ENCODE measurements at regions not wholly inside any gene's neighbourhood (a gene's known extent, or its start where the extent isn't known, plus 50 kb on each side); places are given as distances from the start of the nearest gene placed in this dataset.

- Mint-ChIP-seq H3K4me1 (ENCODE audit: low read depth) (no peaks in the 10 kb centered on the region), H3K36me3 (ENCODE audit: low read depth) (no peaks in the 10 kb centered on the region), H3K27me3 (ENCODE audit: low read depth) (no peaks in the 10 kb centered on the region), H3K4me3 (no peak overlapping the region), H3K27ac (no peak overlapping the region), H3K9me3 (no peaks in the 10 kb centered on the region)
Measured at GRCh38 chr2:146238254-146238966, 1606.4 kb upstream of the ACVR2A start.

GRCh38 chr2:146235158-146235557, 1609.7 kb upstream of the ACVR2A start:
- Mint-ChIP-seq H3K27ac (no peak overlapping the region), H3K36me3 (ENCODE audit: low read depth) (no peaks in the 10 kb centered on the region), H3K4me3 (no peak overlapping the region), H3K9me3 (no peaks in the 10 kb centered on the region), H3K27me3 (ENCODE audit: low read depth) (no peaks in the 10 kb centered on the region), H3K4me1 (ENCODE audit: low read depth) (no peaks in the 10 kb centered on the region)

GRCh38 chr2:146229508-146230155, 1615.2 kb upstream of the ACVR2A start:
- no peaks in the 10 kb centered on the region for H3K27me3 Mint-ChIP-seq (ENCODE audit: low read depth)
- no peak overlapping the region for H3K4me3 Mint-ChIP-seq
- no peaks in the 10 kb centered on the region for H3K4me1 Mint-ChIP-seq (ENCODE audit: low read depth)
- H3K27ac Mint-ChIP-seq = no peak overlapping the region
- no peaks in the 10 kb centered on the region for H3K36me3 Mint-ChIP-seq (ENCODE audit: low read depth)
- H3K9me3 Mint-ChIP-seq = no peaks in the 10 kb centered on the region

GRCh38 chr2:146228466-146229058, 1616.3 kb upstream of the ACVR2A start:
- Mint-ChIP-seq H3K9me3 (no peaks in the 10 kb centered on the region), H3K4me3 (no peak overlapping the region), H3K4me1 (ENCODE audit: low read depth) (no peaks in the 10 kb centered on the region), H3K27me3 (ENCODE audit: low read depth) (no peaks in the 10 kb centered on the region), H3K36me3 (ENCODE audit: low read depth) (no peaks in the 10 kb centered on the region), H3K27ac (no peak overlapping the region)

- Mint-ChIP-seq H3K4me1 (ENCODE audit: low read depth) (no peaks in the 10 kb centered on the region), H3K4me3 (no peak overlapping the region), H3K27me3 (ENCODE audit: low read depth) (no peaks in the 10 kb centered on the region), H3K9me3 (no peaks in the 10 kb centered on the region), H3K27ac (no peak overlapping the region), H3K36me3 (ENCODE audit: low read depth) (no peaks in the 10 kb centered on the region)
Measured at GRCh38 chr2:146228020-146228393, 1616.8 kb upstream of the ACVR2A start.

- H3K4me1 Mint-ChIP-seq (ENCODE audit: low read depth) = no peaks in the 10 kb centered on the region
- no peak overlapping the region for H3K27ac Mint-ChIP-seq
- H3K9me3 Mint-ChIP-seq = no peaks in the 10 kb centered on the region
- no peaks in the 10 kb centered on the region for H3K36me3 Mint-ChIP-seq (ENCODE audit: low read depth)
- no peaks in the 10 kb centered on the region for H3K27me3 Mint-ChIP-seq (ENCODE audit: low read depth)
- no peak overlapping the region for H3K4me3 Mint-ChIP-seq
Measured at GRCh38 chr2:146227152-146228019, 1617.4 kb upstream of the ACVR2A start.

- Mint-ChIP-seq H3K27ac (no peak overlapping the region), H3K36me3 (ENCODE audit: low read depth) (no peaks in the 10 kb centered on the region), H3K4me3 (no peak overlapping the region), H3K4me1 (ENCODE audit: low read depth) (no peaks in the 10 kb centered on the region), H3K27me3 (ENCODE audit: low read depth) (no peaks in the 10 kb centered on the region), H3K9me3 (no peaks in the 10 kb centered on the region)
Measured at GRCh38 chr2:146226077-146226476, 1618.8 kb upstream of the ACVR2A start.

- Mint-ChIP-seq H3K27ac (no peak overlapping the region), H3K4me3 (no peak overlapping the region), H3K36me3 (ENCODE audit: low read depth) (no peaks in the 10 kb centered on the region), H3K27me3 (ENCODE audit: low read depth) (no peaks in the 10 kb centered on the region), H3K9me3 (no peaks in the 10 kb centered on the region), H3K4me1 (ENCODE audit: low read depth) (no peaks in the 10 kb centered on the region)
Measured at GRCh38 chr2:146221826-146222225, 1623.0 kb upstream of the ACVR2A start.

- no peaks in the 10 kb centered on the region for H3K27me3 Mint-ChIP-seq (ENCODE audit: low read depth)
- no peak overlapping the region for H3K4me3 Mint-ChIP-seq
- no peak overlapping the region for H3K27ac Mint-ChIP-seq
- H3K4me1 Mint-ChIP-seq (ENCODE audit: low read depth) = no peaks in the 10 kb centered on the region
- H3K36me3 Mint-ChIP-seq (ENCODE audit: low read depth) = no peaks in the 10 kb centered on the region
- peaks cover 6% of the 10 kb centered on the region for H3K9me3 Mint-ChIP-seq
Measured at GRCh38 chr2:146220957-146221356, 1623.9 kb upstream of the ACVR2A start.

- Mint-ChIP-seq H3K27me3 (ENCODE audit: low read depth) (no peaks in the 10 kb centered on the region), H3K4me1 (ENCODE audit: low read depth) (no peaks in the 10 kb centered on the region), H3K9me3 (peaks cover 19% of the 10 kb centered on the region), H3K36me3 (ENCODE audit: low read depth) (no peaks in the 10 kb centered on the region), H3K4me3 (no peak overlapping the region), H3K27ac (no peak overlapping the region)
Measured at GRCh38 chr2:146214394-146214929, 1630.4 kb upstream of the ACVR2A start.

GRCh38 chr2:146213674-146214073, 1631.2 kb upstream of the ACVR2A start:
- no peak overlapping the region for H3K4me3 Mint-ChIP-seq
- no peaks in the 10 kb centered on the region for H3K4me1 Mint-ChIP-seq (ENCODE audit: low read depth)
- H3K36me3 Mint-ChIP-seq (ENCODE audit: low read depth) = no peaks in the 10 kb centered on the region
- no peaks in the 10 kb centered on the region for H3K27me3 Mint-ChIP-seq (ENCODE audit: low read depth)
- H3K27ac Mint-ChIP-seq = no peak overlapping the region
- peaks cover 19% of the 10 kb centered on the region for H3K9me3 Mint-ChIP-seq

GRCh38 chr2:146212602-146213001, 1632.2 kb upstream of the ACVR2A start:
- Mint-ChIP-seq H3K4me3 (no peak overlapping the region), H3K4me1 (ENCODE audit: low read depth) (no peaks in the 10 kb centered on the region), H3K9me3 (peaks cover 19% of the 10 kb centered on the region), H3K36me3 (ENCODE audit: low read depth) (no peaks in the 10 kb centered on the region), H3K27ac (no peak overlapping the region), H3K27me3 (ENCODE audit: low read depth) (no peaks in the 10 kb centered on the region)

GRCh38 chr2:146209842-146210275, 1635.0 kb upstream of the ACVR2A start:
- Mint-ChIP-seq H3K9me3 (peaks cover 10% of the 10 kb centered on the region), H3K27me3 (ENCODE audit: low read depth) (no peaks in the 10 kb centered on the region)

GRCh38 chr2:146207901-146208300, 1636.9 kb upstream of the ACVR2A start:
- Mint-ChIP-seq H3K27ac (no peak overlapping the region), H3K9me3 (peaks cover 8% of the 10 kb centered on the region)

More at GRCh38 chr2:146209842-146210275, 1635.0 kb upstream of the ACVR2A start:
- no peaks in the 10 kb centered on the region for H3K4me1 Mint-ChIP-seq (ENCODE audit: low read depth)
- H3K36me3 Mint-ChIP-seq (ENCODE audit: low read depth) = no peaks in the 10 kb centered on the region
- no peak overlapping the region for H3K27ac Mint-ChIP-seq
- no peak overlapping the region for H3K4me3 Mint-ChIP-seq

More at GRCh38 chr2:146207901-146208300, 1636.9 kb upstream of the ACVR2A start:
- H3K36me3 Mint-ChIP-seq (ENCODE audit: low read depth) = no peaks in the 10 kb centered on the region
- no peaks in the 10 kb centered on the region for H3K4me1 Mint-ChIP-seq (ENCODE audit: low read depth)
- no peak overlapping the region for H3K4me3 Mint-ChIP-seq
- H3K27me3 Mint-ChIP-seq (ENCODE audit: low read depth) = no peaks in the 10 kb centered on the region

Measured in T-helper 1 cell treated with Interleukin-12 subunit alpha and Interleukin-12 subunit beta and Interleukin-4 antibody, amounts not matched to agents 30 μg/mL and 1 μg/mL, for 36 hours (primary cell).